Endothelial cell of umbilical vein (primary cell): ENCODE measurements at regions not wholly inside any gene's neighbourhood (a gene's known extent, or its start where the extent isn't known, plus 50 kb on each side); places are given as distances from the start of the nearest gene placed in this dataset.

Experiments used
- CTCF ChIP-seq, 2 donors: IDR thresholded peaks; 1 replicate in 1 of 2; 2 replicates in 1 of 2; pipeline ENCODE4 v1.5.1; 2011; ENCODE audit warnings: low read length in 2 of 2, mild to moderate bottlenecking in 2 of 2, moderate library complexity in 2 of 2, control low read depth in 1 of 2, inconsistent platforms in 1 of 2, low read depth in 1 of 2; ENCODE audit not compliant: insufficient read depth in 1 of 2; ENCODE audit errors: extremely low read depth in 1 of 2
- EZH2 ChIP-seq: IDR thresholded peaks from 2 replicates; pipeline ENCODE4 v1.6.1; 2012; ENCODE audit warnings: borderline replicate concordance, low read depth, mild to moderate bottlenecking, moderate library complexity, low read length, inconsistent platforms; ENCODE audit not compliant: severe bottlenecking
- MAX ChIP-seq: IDR thresholded peaks from 2 replicates; pipeline ENCODE4 v1.6.1; 2011; ENCODE audit not compliant: insufficient read depth, insufficient read length
- MYC ChIP-seq: IDR thresholded peaks from one replicate; pipeline ENCODE4 v1.6.1; 2011; ENCODE audit warnings: mild to moderate bottlenecking, low read depth, low read length
- POLR2A ChIP-seq: IDR thresholded peaks from 2 replicates; pipeline ENCODE4 v1.6.1; 2012; ENCODE audit warnings: low read depth, mild to moderate bottlenecking, control low read depth, low read length
- POLR2AphosphoS5 ChIP-seq: IDR thresholded peaks from 2 replicates; pipeline ENCODE4 v1.6.1; 2012; ENCODE audit warnings: low read depth, mild to moderate bottlenecking, control low read depth, low read length, moderate library complexity; ENCODE audit not compliant: insufficient read depth

- TF ChIP-seq EZH2 (no peak), CTCF (IDR thresholded peaks at IDR 0.05; ENCODE audit: extremely low read depth in 1 of 2, insufficient read depth in 1 of 2, low read depth in 1 of 2, low read length in 2 of 2) (no peak), POLR2A (no peak), MAX (no peak), POLR2AphosphoS5 (no peak), MYC (no peak)
Measured at GRCh38 chr1:59212706-59213105, 84.2 kb upstream of the FGGY start.
